NCI-H2029 (cell line): ENCODE measurements at regions not wholly inside any gene's neighbourhood (a gene's known extent, or its start where the extent isn't known, plus 50 kb on each side); places are given as distances from the start of the nearest gene placed in this dataset.
A peak's percentile ranks its signal among the peaks of the same experiment; 100 is the strongest.
"Not testable (repeated sequence)": the region's sequence is repeated elsewhere in the genome, so short reads cannot be mapped to it uniquely, and the experiment has no call there.

Source experiments
- DNase-seq: peaks from one replicate; lab custom pipeline; 2025; lab: John Stamatoyannopoulos, UW

GRCh38 chr20:17873410-17874270 is 95.0 kb downstream of the SNX5 start:
- peak; percentile 75 for DNase-seq

GRCh38 chr20:17872959-17873358 is 95.6 kb downstream of the SNX5 start:
- no peak for DNase-seq

- DNase-seq: no peak
Observed at GRCh38 chr20:17872434-17872833, 96.2 kb downstream of the SNX5 start.

- DNase-seq: no peak
Observed at GRCh38 chr20:17871886-17872285, 96.7 kb downstream of the SNX5 start.

GRCh38 chr20:17871181-17871580 is 97.4 kb downstream of the SNX5 start:
- no peak for DNase-seq

- DNase-seq: no peak
Observed at GRCh38 chr20:17870086-17870740, 98.4 kb downstream of the SNX5 start.

GRCh38 chr20:17869295-17869994 is 99.1 kb downstream of the SNX5 start:
- DNase-seq: no peak

- DNase-seq: no peak
Observed at GRCh38 chr20:17868700-17869231, 99.8 kb downstream of the SNX5 start.

- no peak for DNase-seq
Observed at GRCh38 chr20:17868151-17868550, 100.4 kb downstream of the SNX5 start.

- no peak for DNase-seq
Observed at GRCh38 chr20:17867131-17867925, 101.3 kb downstream of the SNX5 start.

- no peak for DNase-seq
Observed at GRCh38 chr20:17866234-17867001, 102.2 kb downstream of the SNX5 start.

- DNase-seq: no peak
Observed at GRCh38 chr20:17863577-17864292, 104.9 kb downstream of the SNX5 start.

GRCh38 chr20:17863209-17863576 is 105.4 kb downstream of the SNX5 start:
- DNase-seq: no peak

- no peak for DNase-seq
Observed at GRCh38 chr20:17862171-17862570, 106.4 kb downstream of the SNX5 start.

GRCh38 chr20:17861620-17862019 is 107.0 kb downstream of the SNX5 start:
- DNase-seq: not testable (repeated sequence)

GRCh38 chr20:17860301-17861197 is 108.0 kb downstream of the SNX5 start:
- DNase-seq: no peak

- peak; percentile 70 for DNase-seq
Observed at GRCh38 chr20:17859616-17860232, 108.9 kb downstream of the SNX5 start.

- peak; percentile 18 for DNase-seq
Observed at GRCh38 chr20:17859002-17859615, 109.5 kb downstream of the SNX5 start.
